IMR-90 (cell line): ENCODE measurements at regions not wholly inside any gene's neighbourhood (a gene's known extent, or its start where the extent isn't known, plus 50 kb on each side); places are given as distances from the start of the nearest gene placed in this dataset.

Experiments used
- ATAC-seq: fragments of 200-7000 bp; cut with Tn5 transposase; 2 replicates; pipeline ENCODE4 v1.9.1; 2020; ENCODE audit warnings: low read depth, mild to moderate bottlenecking, moderate library complexity
- BruUV-seq: library from RNA; stranded (reverse); fragments of 400-500 nt; replicated peaks from 2 replicates; lab custom pipeline; 2021; lab: Mats Ljungman, UMichigan
- CTCF ChIA-PET: fragments of 300-600 bp; formaldehyde crosslinking; extraction: SDS; loops from one replicate; lab custom pipeline; 2021; ENCODE audit warnings: antibody characterized with exemption; lab: Yijun Ruan, JAX
- POLR2A ChIA-PET: fragments of 300-600 bp; sonication (Branson Sonifier 250); formaldehyde crosslinking; loops from one replicate; lab custom pipeline; 2022; ENCODE audit warnings: antibody characterized with exemption; ENCODE audit not compliant: unreplicated experiment; lab: Charles Lee
- DNase-seq: peaks from one replicate; pipeline ENCODE4 v3.0.0; 2013
- H2AFZ ChIP-seq: replicated peaks from 2 replicates; pipeline ENCODE3; 2013; ENCODE audit warnings: low read length, mild to moderate bottlenecking; ENCODE audit not compliant: poor library complexity
- H2AK5ac ChIP-seq: 2 replicates; pipeline ENCODE4 v1.6.1; 2013; ENCODE audit warnings: low read depth, low read length, inconsistent platforms
- H2AK9ac ChIP-seq: replicated peaks from 2 replicates; pipeline ENCODE3; 2013; ENCODE audit warnings: mild to moderate bottlenecking, low read depth, low read length, moderate library complexity; ENCODE audit not compliant: poor library complexity
- H2BK120ac ChIP-seq: 2 replicates; pipeline ENCODE4 v1.6.1; 2013; ENCODE audit warnings: low read depth, low read length, inconsistent platforms
- H2BK15ac ChIP-seq: 3 replicates; pipeline ENCODE4 v1.6.1; 2013; ENCODE audit warnings: low read depth, low read length, inconsistent platforms
- H2BK20ac ChIP-seq: 2 replicates; pipeline ENCODE4 v1.6.1; 2013; ENCODE audit warnings: low read depth, mild to moderate bottlenecking, inconsistent platforms, low read length, moderate library complexity
- H2BK5ac ChIP-seq: 2 replicates; pipeline ENCODE4 v1.6.1; 2013; ENCODE audit warnings: mild to moderate bottlenecking, low read depth, low read length, inconsistent platforms; ENCODE audit not compliant: poor library complexity, severe bottlenecking
- H3K14ac ChIP-seq: replicated peaks from 2 replicates; pipeline ENCODE4 v1.6.1; 2013; ENCODE audit warnings: low read depth, low read length, inconsistent platforms
- H3K18ac ChIP-seq: 2 replicates; pipeline ENCODE4 v1.6.1; 2013; ENCODE audit warnings: low read depth, low read length, control low read depth
- H3K23ac ChIP-seq: 2 replicates; pipeline ENCODE4 v1.6.1; 2013; ENCODE audit warnings: low read depth, low read length, inconsistent platforms
- H3K27ac ChIP-seq: 2 replicates; pipeline ENCODE4 v1.5.1; 2013; ENCODE audit warnings: mild to moderate bottlenecking, control low read depth, low read length; ENCODE audit not compliant: insufficient read depth
- H3K27me3 ChIP-seq: 2 replicates; pipeline ENCODE4 v1.6.1; 2013; ENCODE audit warnings: low read length; ENCODE audit not compliant: control insufficient read depth, insufficient read depth
- H3K36me3 ChIP-seq: 2 replicates; pipeline ENCODE4 v1.6.1; 2013; ENCODE audit warnings: low read length, mixed read lengths; ENCODE audit not compliant: control insufficient read depth, insufficient read depth
- H3K4ac ChIP-seq: 2 replicates; pipeline ENCODE4 v1.6.1; 2013; ENCODE audit warnings: low read depth, low read length, inconsistent platforms
- H3K4me1 ChIP-seq: 2 replicates; pipeline ENCODE4 v1.6.1; 2013; ENCODE audit warnings: low read length, mixed read lengths; ENCODE audit not compliant: control insufficient read depth, insufficient read depth
- H3K4me2 ChIP-seq: 2 replicates; pipeline ENCODE4 v1.6.1; 2013; ENCODE audit warnings: low read depth, mild to moderate bottlenecking, control low read depth, low read length, moderate library complexity
- H3K4me3 ChIP-seq: 2 replicates; pipeline ENCODE4 v1.5.1; 2013; ENCODE audit warnings: low read depth, mild to moderate bottlenecking, control low read depth, low read length, moderate library complexity; ENCODE audit not compliant: insufficient read depth
- H3K56ac ChIP-seq: 2 replicates; pipeline ENCODE4 v1.6.1; 2013; ENCODE audit warnings: low read length, inconsistent platforms; ENCODE audit not compliant: insufficient read depth; ENCODE audit errors: extremely low read depth
- H3K79me1 ChIP-seq, 2 experiments: 2 replicates each; pipeline ENCODE4 v1.6.1; 2013; ENCODE audit warnings: low read length in 2 of 2, inconsistent platforms in 1 of 2, low read depth in 1 of 2
- H3K9ac ChIP-seq: 2 replicates; pipeline ENCODE4 v1.6.1; 2013; ENCODE audit warnings: low read depth, low read length, control low read depth
- H3K9me1 ChIP-seq: 2 replicates; pipeline ENCODE4 v1.6.1; 2013; ENCODE audit warnings: low read length, inconsistent platforms; ENCODE audit not compliant: insufficient read depth
- H3K9me3 ChIP-seq: 2 replicates; pipeline ENCODE4 v1.6.1; 2013; ENCODE audit warnings: low read length; ENCODE audit not compliant: control insufficient read depth, insufficient read depth
- H4K20me1 ChIP-seq: 2 replicates; pipeline ENCODE4 v1.6.1; 2013; ENCODE audit warnings: low read length, inconsistent platforms; ENCODE audit not compliant: insufficient read depth
- H4K5ac ChIP-seq: 2 replicates; pipeline ENCODE4 v1.6.1; 2013; ENCODE audit warnings: mild to moderate bottlenecking, low read depth, low read length, control low read depth
- H4K8ac ChIP-seq, 2 experiments: 2 replicates each; pipeline ENCODE4 v1.6.1; 2013; ENCODE audit warnings: low read depth in 2 of 2, low read length in 2 of 2, control low read depth in 1 of 2, inconsistent platforms in 1 of 2
- H4K91ac ChIP-seq: 2 replicates; pipeline ENCODE4 v1.6.1; 2013; ENCODE audit warnings: low read depth, low read length, inconsistent platforms; ENCODE audit not compliant: insufficient read depth
- BHLHE40 ChIP-seq: fragments of 150-350 bp; IDR thresholded peaks from 2 replicates; pipeline ENCODE4 v1.6.1; 2016; ENCODE audit warnings: mild to moderate bottlenecking, low read depth, low read length
- CEBPB ChIP-seq: IDR thresholded peaks from 2 replicates; pipeline ENCODE4 v1.6.1; 2012; ENCODE audit warnings: low read depth, low read length, improper control_type of control experiment
- CHD1 ChIP-seq: IDR thresholded peaks from 2 replicates; pipeline ENCODE4 v1.6.1; 2012; ENCODE audit warnings: low read depth, low read length, improper control_type of control experiment
- FOS ChIP-seq: fragments of 150-350 bp; IDR thresholded peaks from 2 replicates; pipeline ENCODE4 v1.6.1; 2016; ENCODE audit warnings: low read depth, low read length
- MAFK ChIP-seq: IDR thresholded peaks from 2 replicates; pipeline ENCODE4 v1.6.1; 2012; ENCODE audit warnings: low read depth, low read length, improper control_type of control experiment
- MAZ ChIP-seq: IDR thresholded peaks from 2 replicates; pipeline ENCODE4 v1.6.1; 2012; ENCODE audit warnings: low read depth, mild to moderate bottlenecking, low read length, improper control_type of control experiment, moderate library complexity, borderline replicate concordance
- MXI1 ChIP-seq: IDR thresholded peaks from 2 replicates; pipeline ENCODE4 v1.6.1; 2012; ENCODE audit warnings: low read depth, mild to moderate bottlenecking, low read length, moderate library complexity, borderline replicate concordance
- NFE2L2 ChIP-seq: fragments of 150-350 bp; IDR thresholded peaks from 2 replicates; pipeline ENCODE4 v1.6.1; 2016; ENCODE audit warnings: low read depth, mild to moderate bottlenecking, low read length
- POLR2A ChIP-seq: IDR thresholded peaks from 2 replicates; pipeline ENCODE4 v1.6.1; 2012; ENCODE audit warnings: mild to moderate bottlenecking, low read depth, low read length
- RAD21 ChIP-seq: IDR thresholded peaks from 2 replicates; pipeline ENCODE4 v1.6.1; 2012; ENCODE audit warnings: low read length, improper control_type of control experiment
- RCOR1 ChIP-seq: IDR thresholded peaks from 2 replicates; pipeline ENCODE4 v1.6.1; 2012; ENCODE audit warnings: mild to moderate bottlenecking, low read length, improper control_type of control experiment; ENCODE audit not compliant: insufficient replicate concordance
- RFX5 ChIP-seq: IDR thresholded peaks from 2 replicates; pipeline ENCODE4 v1.8.0; 2012; ENCODE audit warnings: low read depth, mild to moderate bottlenecking, low read length, moderate library complexity
- SMC3 ChIP-seq: fragments of 150-350 bp; IDR thresholded peaks from 2 replicates; pipeline ENCODE4 v1.6.1; 2016; ENCODE audit warnings: low read depth, mild to moderate bottlenecking, antibody characterized with exemption, low read length, moderate library complexity
- USF2 ChIP-seq: fragments of 150-350 bp; IDR thresholded peaks from 2 replicates; pipeline ENCODE4 v1.6.1; 2017; ENCODE audit warnings: mild to moderate bottlenecking, antibody characterized with exemption, low read length, low read depth
- WGBS, 2 experiments: methylation state at CpG; one replicate each; pipeline versions ENCODE4 v1.1.5 to v1.1.7; 2013; ENCODE audit warnings: missing lambda C conversion rate in 2 of 2; ENCODE audit not compliant: insufficient read length in 1 of 2; ENCODE audit errors: extremely low coverage in 2 of 2; 5-methylcytosine and 5-hydroxymethylcytosine counted together
- dilution Hi-C: fragments of 300-500 bp; cut with HindIII; formaldehyde crosslinking; loops from one replicate; pipeline ENCODE4 v1.14.3; 2018; ENCODE audit warnings: low sequenced_read_pairs; ENCODE audit not compliant: unreplicated experiment
- in situ Hi-C: fragments of 300-500 bp; cut with MboI; formaldehyde crosslinking; loops from 3 replicates; pipeline ENCODE4 v1.14.3; 2019; ENCODE audit warnings: low sequenced_read_pairs, inconsistent platforms, mixed read lengths
- intact Hi-C: fragments of 100-400 bp; cut with micrococcal nuclease; formaldehyde crosslinking; loops from 2 replicates; pipeline ENCODE4 v1.10.0; 2022
- TF ChIP-seq, protein P1 (sequence below): conservative IDR thresholded peaks from 2 replicates; pipeline ENCODE4 v1.5.1; 2012; ENCODE audit warnings: mild to moderate bottlenecking, low read depth, low read length, improper control_type of control experiment
- TF ChIP-seq, protein P2 (sequence below): fragments of 150-350 bp; IDR thresholded peaks from 2 replicates; pipeline ENCODE4 v1.6.1; 2016; ENCODE audit warnings: low read depth, mild to moderate bottlenecking, low read length, moderate library complexity, borderline replicate concordance

- Histone ChIP-seq H3K4me1 (no peaks in the 10 kb centered on the region), H3K18ac (no peak overlapping the region), H3K27ac (no peak overlapping the region), H2BK120ac (no peak overlapping the region), H4K91ac (no peak overlapping the region), H3K9me1 (no peaks in the 10 kb centered on the region), H3K56ac (no peak overlapping the region), H3K9me3 (peaks cover 5% of the 10 kb centered on the region; the same call in 1 of the 2 replicates), H2AFZ (no peak overlapping the region), H2BK5ac (no peak overlapping the region), H2BK20ac (no peak overlapping the region), H2AK9ac (no peak overlapping the region), H3K79me1 (no peaks in the 10 kb centered on the region), H4K5ac (no peak overlapping the region), H3K14ac (no peak overlapping the region), H4K20me1 (no peaks in the 10 kb centered on the region), H3K9ac (no peak overlapping the region), H3K23ac (no peak overlapping the region), H3K27me3 (no peaks in the 10 kb centered on the region), H3K36me3 (no peaks in the 10 kb centered on the region), H3K4me2 (no peak overlapping the region), H3K4me3 (no peak overlapping the region), H2BK15ac (no peak overlapping the region), H4K8ac (no peak overlapping the region), H3K4ac (no peak overlapping the region), H2AK5ac (no peak overlapping the region)
- dilution Hi-C loops (no loop called here), in situ Hi-C loops (no loop called here), intact Hi-C loops (no loop called here)
- ChIA-PET POLR2A (no interaction called here), CTCF (no interaction called here)
- ATAC-seq (no peak), DNase-seq (no peak)
- WGBS, 2 experiments = no CpG with 5 or more reads among the region's 6 CpGs
- TF ChIP-seq BHLHE40 (no peak), MAZ (no peak), RCOR1 (no peak), FOS (no peak), CEBPB (no peak), POLR2A (no peak), RFX5 (no peak), RAD21 (no peak), MAFK (no peak), SMC3 (no peak), MXI1 (no peak), USF2 (no peak), NFE2L2 (no peak), CHD1 (no peak)
- TF ChIP-seq, protein P1, sequence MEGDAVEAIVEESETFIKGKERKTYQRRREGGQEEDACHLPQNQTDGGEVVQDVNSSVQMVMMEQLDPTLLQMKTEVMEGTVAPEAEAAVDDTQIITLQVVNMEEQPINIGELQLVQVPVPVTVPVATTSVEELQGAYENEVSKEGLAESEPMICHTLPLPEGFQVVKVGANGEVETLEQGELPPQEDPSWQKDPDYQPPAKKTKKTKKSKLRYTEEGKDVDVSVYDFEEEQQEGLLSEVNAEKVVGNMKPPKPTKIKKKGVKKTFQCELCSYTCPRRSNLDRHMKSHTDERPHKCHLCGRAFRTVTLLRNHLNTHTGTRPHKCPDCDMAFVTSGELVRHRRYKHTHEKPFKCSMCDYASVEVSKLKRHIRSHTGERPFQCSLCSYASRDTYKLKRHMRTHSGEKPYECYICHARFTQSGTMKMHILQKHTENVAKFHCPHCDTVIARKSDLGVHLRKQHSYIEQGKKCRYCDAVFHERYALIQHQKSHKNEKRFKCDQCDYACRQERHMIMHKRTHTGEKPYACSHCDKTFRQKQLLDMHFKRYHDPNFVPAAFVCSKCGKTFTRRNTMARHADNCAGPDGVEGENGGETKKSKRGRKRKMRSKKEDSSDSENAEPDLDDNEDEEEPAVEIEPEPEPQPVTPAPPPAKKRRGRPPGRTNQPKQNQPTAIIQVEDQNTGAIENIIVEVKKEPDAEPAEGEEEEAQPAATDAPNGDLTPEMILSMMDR = no peak
- TF ChIP-seq, protein P2, sequence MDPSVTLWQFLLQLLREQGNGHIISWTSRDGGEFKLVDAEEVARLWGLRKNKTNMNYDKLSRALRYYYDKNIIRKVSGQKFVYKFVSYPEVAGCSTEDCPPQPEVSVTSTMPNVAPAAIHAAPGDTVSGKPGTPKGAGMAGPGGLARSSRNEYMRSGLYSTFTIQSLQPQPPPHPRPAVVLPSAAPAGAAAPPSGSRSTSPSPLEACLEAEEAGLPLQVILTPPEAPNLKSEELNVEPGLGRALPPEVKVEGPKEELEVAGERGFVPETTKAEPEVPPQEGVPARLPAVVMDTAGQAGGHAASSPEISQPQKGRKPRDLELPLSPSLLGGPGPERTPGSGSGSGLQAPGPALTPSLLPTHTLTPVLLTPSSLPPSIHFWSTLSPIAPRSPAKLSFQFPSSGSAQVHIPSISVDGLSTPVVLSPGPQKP = no peak
- BruUV-seq = no TSS peak
Measured at GRCh38 chr18:987325-988186, 82.9 kb downstream of the ADCYAP1 start.
